IMR-90 (cell line): ENCODE measurements at regions not wholly inside any gene's neighbourhood (a gene's known extent, or its start where the extent isn't known, plus 50 kb on each side); places are given as distances from the start of the nearest gene placed in this dataset.

Experiments used
- ATAC-seq: fragments of 200-7000 bp; cut with Tn5 transposase; 2 replicates; pipeline ENCODE4 v1.9.1; 2020; ENCODE audit warnings: low read depth, mild to moderate bottlenecking, moderate library complexity
- BruUV-seq: library from RNA; stranded (reverse); fragments of 400-500 nt; replicated peaks from 2 replicates; lab custom pipeline; 2021; lab: Mats Ljungman, UMichigan
- CTCF ChIA-PET: fragments of 300-600 bp; formaldehyde crosslinking; extraction: SDS; loops from one replicate; lab custom pipeline; 2021; ENCODE audit warnings: antibody characterized with exemption; lab: Yijun Ruan, JAX
- POLR2A ChIA-PET: fragments of 300-600 bp; sonication (Branson Sonifier 250); formaldehyde crosslinking; loops from one replicate; lab custom pipeline; 2022; ENCODE audit warnings: antibody characterized with exemption; ENCODE audit not compliant: unreplicated experiment; lab: Charles Lee
- DNase-seq: peaks from one replicate; pipeline ENCODE4 v3.0.0; 2013
- H2AFZ ChIP-seq: replicated peaks from 2 replicates; pipeline ENCODE3; 2013; ENCODE audit warnings: low read length, mild to moderate bottlenecking; ENCODE audit not compliant: poor library complexity
- H2AK5ac ChIP-seq: 2 replicates; pipeline ENCODE4 v1.6.1; 2013; ENCODE audit warnings: low read depth, low read length, inconsistent platforms
- H2AK9ac ChIP-seq: replicated peaks from 2 replicates; pipeline ENCODE3; 2013; ENCODE audit warnings: mild to moderate bottlenecking, low read depth, low read length, moderate library complexity; ENCODE audit not compliant: poor library complexity
- H2BK120ac ChIP-seq: 2 replicates; pipeline ENCODE4 v1.6.1; 2013; ENCODE audit warnings: low read depth, low read length, inconsistent platforms
- H2BK15ac ChIP-seq: 3 replicates; pipeline ENCODE4 v1.6.1; 2013; ENCODE audit warnings: low read depth, low read length, inconsistent platforms
- H2BK20ac ChIP-seq: 2 replicates; pipeline ENCODE4 v1.6.1; 2013; ENCODE audit warnings: low read depth, mild to moderate bottlenecking, inconsistent platforms, low read length, moderate library complexity
- H2BK5ac ChIP-seq: 2 replicates; pipeline ENCODE4 v1.6.1; 2013; ENCODE audit warnings: mild to moderate bottlenecking, low read depth, low read length, inconsistent platforms; ENCODE audit not compliant: poor library complexity, severe bottlenecking
- H3K14ac ChIP-seq: replicated peaks from 2 replicates; pipeline ENCODE4 v1.6.1; 2013; ENCODE audit warnings: low read depth, low read length, inconsistent platforms
- H3K18ac ChIP-seq: 2 replicates; pipeline ENCODE4 v1.6.1; 2013; ENCODE audit warnings: low read depth, low read length, control low read depth
- H3K23ac ChIP-seq: 2 replicates; pipeline ENCODE4 v1.6.1; 2013; ENCODE audit warnings: low read depth, low read length, inconsistent platforms
- H3K27ac ChIP-seq: 2 replicates; pipeline ENCODE4 v1.5.1; 2013; ENCODE audit warnings: mild to moderate bottlenecking, control low read depth, low read length; ENCODE audit not compliant: insufficient read depth
- H3K27me3 ChIP-seq: 2 replicates; pipeline ENCODE4 v1.6.1; 2013; ENCODE audit warnings: low read length; ENCODE audit not compliant: control insufficient read depth, insufficient read depth
- H3K36me3 ChIP-seq: 2 replicates; pipeline ENCODE4 v1.6.1; 2013; ENCODE audit warnings: low read length, mixed read lengths; ENCODE audit not compliant: control insufficient read depth, insufficient read depth
- H3K4ac ChIP-seq: 2 replicates; pipeline ENCODE4 v1.6.1; 2013; ENCODE audit warnings: low read depth, low read length, inconsistent platforms
- H3K4me1 ChIP-seq: 2 replicates; pipeline ENCODE4 v1.6.1; 2013; ENCODE audit warnings: low read length, mixed read lengths; ENCODE audit not compliant: control insufficient read depth, insufficient read depth
- H3K4me2 ChIP-seq: 2 replicates; pipeline ENCODE4 v1.6.1; 2013; ENCODE audit warnings: low read depth, mild to moderate bottlenecking, control low read depth, low read length, moderate library complexity
- H3K4me3 ChIP-seq: 2 replicates; pipeline ENCODE4 v1.5.1; 2013; ENCODE audit warnings: low read depth, mild to moderate bottlenecking, control low read depth, low read length, moderate library complexity; ENCODE audit not compliant: insufficient read depth
- H3K56ac ChIP-seq: 2 replicates; pipeline ENCODE4 v1.6.1; 2013; ENCODE audit warnings: low read length, inconsistent platforms; ENCODE audit not compliant: insufficient read depth; ENCODE audit errors: extremely low read depth
- H3K79me1 ChIP-seq, 2 experiments: 2 replicates each; pipeline ENCODE4 v1.6.1; 2013; ENCODE audit warnings: low read length in 2 of 2, inconsistent platforms in 1 of 2, low read depth in 1 of 2
- H3K9ac ChIP-seq: 2 replicates; pipeline ENCODE4 v1.6.1; 2013; ENCODE audit warnings: low read depth, low read length, control low read depth
- H3K9me1 ChIP-seq: 2 replicates; pipeline ENCODE4 v1.6.1; 2013; ENCODE audit warnings: low read length, inconsistent platforms; ENCODE audit not compliant: insufficient read depth
- H3K9me3 ChIP-seq: 2 replicates; pipeline ENCODE4 v1.6.1; 2013; ENCODE audit warnings: low read length; ENCODE audit not compliant: control insufficient read depth, insufficient read depth
- H4K20me1 ChIP-seq: 2 replicates; pipeline ENCODE4 v1.6.1; 2013; ENCODE audit warnings: low read length, inconsistent platforms; ENCODE audit not compliant: insufficient read depth
- H4K5ac ChIP-seq: 2 replicates; pipeline ENCODE4 v1.6.1; 2013; ENCODE audit warnings: mild to moderate bottlenecking, low read depth, low read length, control low read depth
- H4K8ac ChIP-seq, 2 experiments: 2 replicates each; pipeline ENCODE4 v1.6.1; 2013; ENCODE audit warnings: low read depth in 2 of 2, low read length in 2 of 2, control low read depth in 1 of 2, inconsistent platforms in 1 of 2
- H4K91ac ChIP-seq: 2 replicates; pipeline ENCODE4 v1.6.1; 2013; ENCODE audit warnings: low read depth, low read length, inconsistent platforms; ENCODE audit not compliant: insufficient read depth
- BHLHE40 ChIP-seq: fragments of 150-350 bp; IDR thresholded peaks from 2 replicates; pipeline ENCODE4 v1.6.1; 2016; ENCODE audit warnings: mild to moderate bottlenecking, low read depth, low read length
- CEBPB ChIP-seq: IDR thresholded peaks from 2 replicates; pipeline ENCODE4 v1.6.1; 2012; ENCODE audit warnings: low read depth, low read length, improper control_type of control experiment
- CHD1 ChIP-seq: IDR thresholded peaks from 2 replicates; pipeline ENCODE4 v1.6.1; 2012; ENCODE audit warnings: low read depth, low read length, improper control_type of control experiment
- CTCF ChIP-seq: conservative IDR thresholded peaks from 2 replicates; pipeline ENCODE4 v1.5.1; 2012; ENCODE audit warnings: mild to moderate bottlenecking, low read depth, low read length, improper control_type of control experiment
- ELK1 ChIP-seq: fragments of 150-350 bp; IDR thresholded peaks from 2 replicates; pipeline ENCODE4 v1.6.1; 2016; ENCODE audit warnings: low read depth, mild to moderate bottlenecking, low read length, moderate library complexity, borderline replicate concordance
- FOS ChIP-seq: fragments of 150-350 bp; IDR thresholded peaks from 2 replicates; pipeline ENCODE4 v1.6.1; 2016; ENCODE audit warnings: low read depth, low read length
- MAFK ChIP-seq: IDR thresholded peaks from 2 replicates; pipeline ENCODE4 v1.6.1; 2012; ENCODE audit warnings: low read depth, low read length, improper control_type of control experiment
- MAZ ChIP-seq: IDR thresholded peaks from 2 replicates; pipeline ENCODE4 v1.6.1; 2012; ENCODE audit warnings: low read depth, mild to moderate bottlenecking, low read length, improper control_type of control experiment, moderate library complexity, borderline replicate concordance
- MXI1 ChIP-seq: IDR thresholded peaks from 2 replicates; pipeline ENCODE4 v1.6.1; 2012; ENCODE audit warnings: low read depth, mild to moderate bottlenecking, low read length, moderate library complexity, borderline replicate concordance
- NFE2L2 ChIP-seq: fragments of 150-350 bp; IDR thresholded peaks from 2 replicates; pipeline ENCODE4 v1.6.1; 2016; ENCODE audit warnings: low read depth, mild to moderate bottlenecking, low read length
- POLR2A ChIP-seq: IDR thresholded peaks from 2 replicates; pipeline ENCODE4 v1.6.1; 2012; ENCODE audit warnings: mild to moderate bottlenecking, low read depth, low read length
- RAD21 ChIP-seq: IDR thresholded peaks from 2 replicates; pipeline ENCODE4 v1.6.1; 2012; ENCODE audit warnings: low read length, improper control_type of control experiment
- RCOR1 ChIP-seq: IDR thresholded peaks from 2 replicates; pipeline ENCODE4 v1.6.1; 2012; ENCODE audit warnings: mild to moderate bottlenecking, low read length, improper control_type of control experiment; ENCODE audit not compliant: insufficient replicate concordance
- RFX5 ChIP-seq: IDR thresholded peaks from 2 replicates; pipeline ENCODE4 v1.8.0; 2012; ENCODE audit warnings: low read depth, mild to moderate bottlenecking, low read length, moderate library complexity
- SMC3 ChIP-seq: fragments of 150-350 bp; IDR thresholded peaks from 2 replicates; pipeline ENCODE4 v1.6.1; 2016; ENCODE audit warnings: low read depth, mild to moderate bottlenecking, antibody characterized with exemption, low read length, moderate library complexity
- USF2 ChIP-seq: fragments of 150-350 bp; IDR thresholded peaks from 2 replicates; pipeline ENCODE4 v1.6.1; 2017; ENCODE audit warnings: mild to moderate bottlenecking, antibody characterized with exemption, low read length, low read depth
- WGBS, 2 experiments: methylation state at CpG; one replicate each; pipeline versions ENCODE4 v1.1.5 to v1.1.7; 2013; ENCODE audit warnings: missing lambda C conversion rate in 2 of 2; ENCODE audit not compliant: insufficient read length in 1 of 2; ENCODE audit errors: extremely low coverage in 2 of 2; 5-methylcytosine and 5-hydroxymethylcytosine counted together
- dilution Hi-C: fragments of 300-500 bp; cut with HindIII; formaldehyde crosslinking; loops from one replicate; pipeline ENCODE4 v1.14.3; 2018; ENCODE audit warnings: low sequenced_read_pairs; ENCODE audit not compliant: unreplicated experiment
- in situ Hi-C: fragments of 300-500 bp; cut with MboI; formaldehyde crosslinking; loops from 3 replicates; pipeline ENCODE4 v1.14.3; 2019; ENCODE audit warnings: low sequenced_read_pairs, inconsistent platforms, mixed read lengths
- intact Hi-C: fragments of 100-400 bp; cut with micrococcal nuclease; formaldehyde crosslinking; loops from 2 replicates; pipeline ENCODE4 v1.10.0; 2022

GRCh38 chr2:177147834-177148445 lies 64.7 kb upstream of the HNRNPA3 start:
- WGBS, 2 experiments = 0% methylated on average over 3 of the region's 13 CpGs; no CpG with 5 or more reads in 1 of the 2 experiments
- POLR2A ChIA-PET = no interaction called here
- H2AFZ ChIP-seq = no peak overlapping the region
- dilution Hi-C loops = no loop called here
- CTCF ChIA-PET = interaction anchor here (0.9 to 2.3 kb wide), 8 partner anchors 7 to 1021 kb away, joined by 3 to 22 read pairs (median 6); no protein-coding TSS in a partner anchor
- H3K4me1 ChIP-seq = no peaks in the 10 kb centered on the region
- H2BK120ac ChIP-seq = no peak overlapping the region
- H2AK9ac ChIP-seq = no peak overlapping the region
- no peak overlapping the region for H3K9ac ChIP-seq
- BruUV-seq = no TSS peak
- in situ Hi-C loops = no loop called here
- intact Hi-C loops = loop anchor here (1.0 to 5.0 kb wide), 5 partner anchors 334 to 1021 kb away; no protein-coding TSS in a partner anchor
- H3K27me3 ChIP-seq = peaks cover 19% of the 10 kb centered on the region
- H3K9me3 ChIP-seq = no peaks in the 10 kb centered on the region
- no peak overlapping the region for H2BK20ac ChIP-seq
- no peak overlapping the region for H3K18ac ChIP-seq
- no peak overlapping the region for H2AK5ac ChIP-seq
- peak overlapping the region; percentile 7; the same call in 1 of the 2 replicates for H3K4me3 ChIP-seq
- H3K23ac ChIP-seq = no peak overlapping the region
- H3K4ac ChIP-seq = no peak overlapping the region
- no peak overlapping the region for H2BK15ac ChIP-seq
- no peaks in the 10 kb centered on the region for H3K9me1 ChIP-seq
- no peak overlapping the region for H4K91ac ChIP-seq
- no peak overlapping the region for H4K5ac ChIP-seq
- no peaks in the 10 kb centered on the region for H3K36me3 ChIP-seq
- ATAC-seq (no peak), DNase-seq (no peak)
- no peaks in the 10 kb centered on the region for H3K79me1 ChIP-seq
- no peak overlapping the region for H4K8ac ChIP-seq
- no peak overlapping the region for H3K56ac ChIP-seq
- no peaks in the 10 kb centered on the region for H4K20me1 ChIP-seq
- no peak overlapping the region for H3K27ac ChIP-seq
- H3K4me2 ChIP-seq = peak overlapping the region; percentile 100
- H3K14ac ChIP-seq = no peak overlapping the region
- TF ChIP-seq ELK1 (no peak), FOS (no peak), RFX5 (no peak), BHLHE40 (no peak), CHD1 (no peak), RCOR1 (no peak), SMC3 (no peak), MAFK (no peak), NFE2L2 (no peak), USF2 (no peak), CEBPB (no peak), POLR2A (no peak), MXI1 (no peak), CTCF (no peak), MAZ (no peak), RAD21 (no peak)
- H2BK5ac ChIP-seq = no peak overlapping the region
